GM12873 (cell line): ENCODE measurements at regions not wholly inside any gene's neighbourhood (a gene's known extent, or its start where the extent isn't known, plus 50 kb on each side); places are given as distances from the start of the nearest gene placed in this dataset.

ENCODE experiments used
- TF ChIP-seq, protein P1 (sequence below): IDR thresholded peaks from 2 replicates; pipeline ENCODE4 v1.5.1; 2012; ENCODE audit warnings: low read depth, mild to moderate bottlenecking, moderate library complexity, low read length, control low read depth; ENCODE audit not compliant: insufficient read depth; ENCODE audit errors: missing control alignments

- TF ChIP-seq, protein P1, sequence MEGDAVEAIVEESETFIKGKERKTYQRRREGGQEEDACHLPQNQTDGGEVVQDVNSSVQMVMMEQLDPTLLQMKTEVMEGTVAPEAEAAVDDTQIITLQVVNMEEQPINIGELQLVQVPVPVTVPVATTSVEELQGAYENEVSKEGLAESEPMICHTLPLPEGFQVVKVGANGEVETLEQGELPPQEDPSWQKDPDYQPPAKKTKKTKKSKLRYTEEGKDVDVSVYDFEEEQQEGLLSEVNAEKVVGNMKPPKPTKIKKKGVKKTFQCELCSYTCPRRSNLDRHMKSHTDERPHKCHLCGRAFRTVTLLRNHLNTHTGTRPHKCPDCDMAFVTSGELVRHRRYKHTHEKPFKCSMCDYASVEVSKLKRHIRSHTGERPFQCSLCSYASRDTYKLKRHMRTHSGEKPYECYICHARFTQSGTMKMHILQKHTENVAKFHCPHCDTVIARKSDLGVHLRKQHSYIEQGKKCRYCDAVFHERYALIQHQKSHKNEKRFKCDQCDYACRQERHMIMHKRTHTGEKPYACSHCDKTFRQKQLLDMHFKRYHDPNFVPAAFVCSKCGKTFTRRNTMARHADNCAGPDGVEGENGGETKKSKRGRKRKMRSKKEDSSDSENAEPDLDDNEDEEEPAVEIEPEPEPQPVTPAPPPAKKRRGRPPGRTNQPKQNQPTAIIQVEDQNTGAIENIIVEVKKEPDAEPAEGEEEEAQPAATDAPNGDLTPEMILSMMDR: no peak
These were observed 365.3 kb upstream of the OPRM1 start for GRCh38 chr6:153673750-153674149.

DNA sequence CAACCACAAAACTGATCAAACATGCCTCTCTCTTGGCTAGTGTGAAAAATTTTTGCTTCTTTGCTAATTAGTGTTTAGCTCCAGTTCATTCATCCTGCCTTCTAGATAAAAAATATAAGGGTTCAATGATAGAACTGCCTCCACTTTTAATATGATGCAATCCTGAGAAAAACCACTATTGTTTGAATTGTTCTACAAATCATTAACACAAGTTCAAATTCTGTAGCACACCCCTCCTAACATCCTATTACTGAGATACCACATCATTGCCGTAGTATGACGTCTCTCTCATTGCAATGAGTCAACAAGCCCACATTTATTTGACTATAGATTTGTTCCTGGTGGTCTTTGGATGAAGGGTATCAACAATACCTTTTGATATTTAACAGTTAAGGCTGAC is 365.8 kb upstream of the OPRM1 start:
- TF ChIP-seq, protein P1: no peak

- TF ChIP-seq, protein P1: no peak
These were observed 368.5 kb upstream of the OPRM1 start for GRCh38 chr6:153670403-153671026.

DNA sequence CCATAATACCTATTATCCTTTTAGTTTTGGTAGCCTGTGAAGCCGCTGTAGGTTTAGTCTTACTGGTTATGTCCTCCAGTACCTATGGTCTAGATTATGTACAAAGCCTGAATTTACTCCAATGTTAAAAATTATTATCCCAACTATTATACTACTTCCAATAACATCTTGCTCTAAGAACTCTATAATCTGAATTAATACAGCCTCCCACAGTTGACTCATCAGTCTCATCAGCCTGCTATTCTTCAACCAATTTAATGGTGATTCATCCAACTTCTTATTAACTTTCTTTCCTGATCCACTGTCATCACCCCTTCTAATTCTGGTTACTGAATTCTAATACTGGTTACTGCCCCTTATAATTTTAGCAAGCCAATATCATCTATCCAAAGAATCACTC is 370.3 kb upstream of the OPRM1 start:
- TF ChIP-seq, protein P1: no peak

- TF ChIP-seq, protein P1: no peak
These were observed 376.1 kb upstream of the OPRM1 start for GRCh38 chr6:153662982-153663381.

DNA sequence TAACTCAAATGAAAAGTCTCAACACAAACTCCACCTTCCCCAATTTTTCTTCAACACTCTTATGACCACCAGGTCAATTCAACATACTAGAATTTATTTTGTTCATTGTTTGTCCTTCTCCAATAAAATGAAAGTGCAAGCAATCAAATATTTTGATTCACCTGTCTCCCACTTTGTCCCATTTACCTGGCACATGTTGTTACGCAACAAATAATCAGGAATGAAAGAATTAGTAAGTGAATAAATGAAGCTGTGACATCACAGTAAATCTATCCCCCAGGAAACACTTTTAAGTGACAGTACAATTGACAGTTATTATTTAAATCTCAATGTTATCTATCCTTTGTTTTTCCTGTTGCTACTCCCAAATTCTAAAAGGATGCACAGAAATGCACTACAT is 393.7 kb upstream of the OPRM1 start:
- TF ChIP-seq, protein P1: no peak

DNA sequence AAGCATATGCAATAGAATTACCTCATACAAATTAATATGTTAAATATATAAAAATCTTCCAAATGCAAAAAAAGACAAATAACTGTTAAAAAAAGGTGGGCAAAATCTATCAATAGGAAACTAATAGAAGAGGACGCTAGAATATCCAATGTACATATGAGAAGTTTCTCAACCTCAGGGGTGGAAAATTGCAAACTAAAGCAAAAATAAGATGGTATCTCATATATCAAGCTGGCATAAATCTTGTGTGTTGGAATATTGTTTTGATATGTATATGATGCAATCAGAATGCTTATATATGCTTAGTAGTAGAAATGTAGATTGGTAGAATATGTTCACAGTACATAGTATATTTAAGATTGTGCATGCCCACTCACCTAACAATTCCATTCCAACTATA is 395.0 kb upstream of the OPRM1 start:
- TF ChIP-seq, protein P1: no peak
